ENCODE measurements at regions not wholly inside any gene's neighbourhood (a gene's known extent, or its start where the extent isn't known, plus 50 kb on each side); places are given as distances from the start of the nearest gene placed in this dataset.
A peak's percentile ranks its signal among the peaks of the same experiment; 100 is the strongest.
"Not testable (repeated sequence)": the region's sequence is repeated elsewhere in the genome, so short reads cannot be mapped to it uniquely, and the experiment has no call there.

DNA sequence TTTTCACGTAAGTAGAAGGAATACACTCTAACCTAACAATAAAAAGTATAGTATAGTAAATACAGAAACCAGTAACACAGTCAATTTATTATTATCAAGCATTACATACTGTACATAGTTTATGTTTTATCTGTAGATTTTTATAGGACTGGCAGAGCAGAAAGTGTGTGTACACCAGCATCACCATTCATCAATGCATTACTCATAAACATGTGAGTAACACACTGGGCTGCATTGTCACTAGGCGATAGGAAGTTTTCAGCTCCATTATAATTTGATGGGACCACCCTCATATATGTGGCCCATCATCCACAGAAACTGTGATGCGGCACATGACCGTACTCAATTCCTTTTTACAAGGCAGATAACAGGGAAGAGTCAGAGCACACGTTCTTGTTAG lies 137.8 kb upstream of the RBPJ start:
- DNase-seq = peak; percentile 24

DNA sequence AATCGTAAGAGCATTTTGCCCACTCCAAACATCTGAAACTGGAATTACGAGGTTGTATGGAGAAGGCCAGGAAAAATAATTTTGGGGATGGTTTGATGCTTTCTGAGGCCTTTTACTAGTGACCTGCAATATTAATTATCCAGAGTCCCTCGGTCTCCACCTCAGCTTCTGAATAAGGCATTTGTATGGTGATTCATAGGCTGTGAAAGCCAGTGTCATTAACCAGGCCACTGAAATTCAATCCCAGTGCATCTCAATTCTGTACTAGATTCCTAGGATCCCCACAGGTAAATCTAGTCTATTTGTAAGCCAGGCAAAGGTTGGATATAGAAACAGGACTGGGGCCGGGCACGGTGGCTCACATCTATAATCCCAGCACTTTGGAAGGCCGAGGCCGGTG lies 135.4 kb upstream of the RBPJ start:
- DNase-seq = peak; percentile 21

DNA sequence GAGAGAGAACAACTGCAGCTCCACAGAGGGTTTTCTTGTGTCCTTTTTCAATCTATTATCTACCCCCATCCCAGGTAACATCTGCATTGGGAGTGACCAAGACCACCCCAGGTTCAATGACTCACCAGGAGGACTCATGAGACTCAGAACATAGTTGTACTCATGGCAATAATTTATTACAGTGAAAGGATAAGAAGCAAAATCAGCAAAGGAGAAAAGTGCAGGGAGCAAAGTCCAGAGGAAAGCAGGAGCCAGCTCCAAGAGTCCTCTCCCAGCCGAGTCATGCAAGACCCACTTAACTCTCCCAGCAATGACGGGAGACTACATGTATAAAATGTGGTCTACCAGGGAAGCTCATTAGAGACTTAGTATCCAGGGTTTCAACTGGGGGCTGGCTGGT lies 129.5 kb upstream of the RBPJ start:
- DNase-seq = no peak

DNA sequence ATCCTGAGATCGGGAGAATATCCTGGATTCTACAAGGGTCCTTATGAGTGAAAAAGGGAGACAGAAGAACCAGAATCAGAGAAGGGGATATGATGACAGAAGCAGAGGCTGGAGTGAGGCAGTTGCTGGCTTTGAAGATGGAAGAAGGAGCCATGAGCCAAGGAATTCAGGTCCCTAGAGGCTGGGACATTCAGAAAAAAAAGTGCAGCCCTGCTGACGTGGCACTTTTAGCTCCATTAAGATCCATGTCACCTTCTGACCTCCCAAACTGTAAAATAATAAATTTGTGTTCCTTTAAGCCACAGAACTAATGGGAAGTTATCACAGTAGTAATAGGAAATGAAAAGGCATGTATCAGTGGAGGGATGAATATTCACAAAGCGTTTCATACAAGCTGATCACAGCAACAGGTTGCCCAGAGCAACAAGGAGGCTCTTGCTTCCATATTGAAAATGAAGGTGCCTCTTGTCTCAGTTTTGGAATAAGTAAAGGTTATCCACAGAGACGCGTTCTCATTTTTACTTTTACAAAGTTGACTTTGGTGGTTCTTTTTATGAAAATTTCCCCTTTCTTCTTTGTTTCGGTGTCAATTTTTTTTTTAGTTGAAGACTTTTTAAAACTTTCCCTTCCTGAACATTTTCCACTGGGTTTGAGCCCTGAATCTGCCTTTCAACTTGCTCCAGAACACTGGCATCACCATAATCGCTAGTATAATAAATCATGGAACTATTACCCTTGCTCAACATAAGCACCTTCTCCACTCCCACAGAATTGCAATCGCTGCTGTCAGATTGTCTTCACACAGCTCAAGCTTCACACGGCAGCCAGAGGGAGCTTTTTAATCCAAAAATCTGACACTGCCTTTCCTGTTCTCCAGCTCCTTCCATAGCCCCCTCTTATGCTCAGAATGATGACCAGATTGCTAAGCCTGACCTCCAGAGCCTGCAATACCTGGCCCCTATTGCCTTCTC lies 127.6 kb upstream of the RBPJ start:
- no peak for DNase-seq

DNA sequence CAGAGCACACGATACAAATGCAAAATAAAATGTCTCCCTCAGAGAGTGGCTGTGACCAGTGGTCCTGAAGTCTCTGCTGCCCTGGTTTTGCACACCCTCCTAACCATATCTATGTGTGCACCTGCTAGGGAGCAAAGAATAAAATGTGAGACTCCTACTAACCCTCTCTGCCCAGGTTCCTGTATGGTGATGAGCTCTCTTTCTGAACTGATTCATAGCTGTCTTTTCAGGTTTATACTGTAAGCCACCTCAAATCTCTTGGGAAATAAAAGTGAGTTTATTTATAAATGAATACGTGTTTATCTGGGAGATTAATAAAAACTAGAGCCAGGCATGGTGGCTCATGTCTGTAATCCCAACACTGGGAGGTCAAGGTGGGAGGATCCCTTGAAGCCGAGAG lies 126.0 kb upstream of the RBPJ start:
- DNase-seq = no peak

DNA sequence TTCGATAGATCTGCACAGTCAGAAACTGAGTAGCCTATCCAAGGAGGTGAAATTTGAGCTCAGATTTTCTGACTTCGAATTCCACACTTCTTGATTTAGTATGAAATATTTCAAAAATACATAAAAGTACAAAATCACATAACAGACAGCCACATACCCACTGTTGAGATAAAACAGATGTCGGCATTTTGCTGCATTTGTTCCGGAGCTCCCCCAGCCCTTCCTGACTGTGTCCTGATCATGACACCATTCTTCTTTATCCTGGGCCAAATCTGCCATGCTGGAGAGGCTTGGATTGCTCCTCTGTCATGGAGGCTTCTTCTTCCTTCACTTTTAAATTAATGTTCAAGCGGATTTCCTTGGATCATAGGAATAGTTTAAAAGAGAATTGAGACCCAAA lies 124.2 kb upstream of the RBPJ start:
- no peak for DNase-seq

DNA sequence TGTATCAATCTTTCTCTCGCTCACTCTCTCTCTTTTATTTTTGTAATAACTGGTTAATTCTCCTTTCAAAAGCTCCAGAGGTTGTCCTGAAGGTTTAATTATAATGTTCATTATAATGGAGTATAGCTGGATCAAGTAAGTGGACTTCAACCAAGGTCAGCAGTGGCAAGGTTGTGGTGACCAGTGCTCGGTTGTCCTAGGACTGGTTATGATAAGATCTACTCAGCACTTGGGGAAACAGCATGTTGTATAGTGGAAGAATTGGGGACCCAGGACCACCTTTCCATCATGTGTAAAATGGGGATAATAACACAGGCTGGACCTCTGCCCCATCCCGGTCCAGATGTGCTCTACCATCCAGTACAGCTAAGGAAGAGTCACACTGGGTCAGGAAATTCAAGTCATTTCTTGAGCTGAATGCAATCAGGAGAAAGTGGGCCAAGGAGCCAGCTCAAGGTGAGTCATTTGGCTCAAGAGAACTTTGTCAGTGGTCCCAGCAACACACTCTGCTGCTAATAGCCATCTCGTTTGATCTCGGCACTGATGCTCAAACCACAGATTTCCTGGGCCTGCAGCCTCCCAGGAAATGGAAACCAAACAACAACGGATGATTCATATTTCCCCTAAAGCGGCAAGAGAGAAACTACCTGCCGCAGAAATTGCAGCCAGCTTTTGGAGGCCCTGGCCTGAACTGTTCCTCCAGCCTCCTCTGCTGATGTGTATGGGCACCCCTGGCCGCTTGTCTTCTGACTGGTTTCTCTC lies 123.6 kb upstream of the RBPJ start:
- DNase-seq = peak; percentile 94

DNA sequence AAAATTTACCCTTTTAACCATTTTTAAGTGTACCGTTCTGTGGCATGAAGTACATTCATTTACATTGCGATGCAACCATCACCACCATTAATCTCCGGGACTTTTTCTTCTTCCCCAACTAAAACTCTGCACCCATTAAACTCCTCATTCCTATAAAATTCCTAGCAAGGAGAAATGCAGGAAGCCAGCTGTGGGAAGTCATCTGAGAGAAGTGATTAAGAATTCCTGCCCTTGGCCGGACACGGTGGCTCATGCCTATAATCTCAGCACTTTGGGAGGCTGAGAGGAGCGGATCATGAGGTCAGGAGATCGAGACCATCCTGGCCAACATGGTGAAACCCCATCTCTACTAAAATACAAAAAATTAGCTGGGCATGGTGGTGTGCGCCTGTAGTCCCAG lies 121.9 kb upstream of the RBPJ start:
- DNase-seq = not testable (repeated sequence)

DNA sequence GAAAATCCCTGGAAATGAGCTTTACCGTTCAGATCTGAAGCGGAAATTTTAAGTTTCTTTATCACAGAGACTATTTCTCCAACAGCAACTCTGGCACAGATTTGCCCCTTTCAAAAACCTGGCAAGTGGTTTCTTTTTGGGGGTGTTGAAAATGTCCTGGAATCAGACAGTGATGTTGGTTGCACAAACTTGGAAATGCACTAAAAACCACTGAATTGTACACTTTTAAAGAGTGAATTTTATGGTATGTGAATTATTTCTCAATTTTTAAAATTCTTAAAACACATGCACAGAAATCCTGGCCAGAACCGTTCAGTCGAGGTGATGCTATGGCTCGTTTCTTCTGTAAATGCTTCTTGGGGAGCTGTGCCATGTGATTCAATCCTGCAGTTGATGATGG lies 121.2 kb upstream of the RBPJ start:
- DNase-seq = no peak

DNA sequence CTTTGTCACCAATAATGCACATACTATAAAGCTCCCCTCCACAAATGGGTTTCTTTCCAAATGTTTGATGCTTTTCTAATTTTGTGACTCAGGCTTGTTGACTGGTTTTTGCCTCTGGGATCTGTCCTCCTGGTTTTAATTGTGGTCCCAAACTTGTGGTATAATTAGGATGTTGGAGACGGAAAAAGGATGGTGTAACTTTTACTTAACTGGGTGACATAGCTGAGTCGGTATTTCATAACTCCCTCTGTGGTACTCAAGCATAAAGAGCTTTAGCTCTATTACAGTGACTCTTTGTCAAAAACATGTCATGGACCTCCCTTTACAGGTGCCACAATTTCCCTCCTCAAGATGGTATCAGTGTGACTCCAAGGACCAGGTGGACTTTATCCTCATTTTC lies 119.7 kb upstream of the RBPJ start:
- DNase-seq = no peak

DNA sequence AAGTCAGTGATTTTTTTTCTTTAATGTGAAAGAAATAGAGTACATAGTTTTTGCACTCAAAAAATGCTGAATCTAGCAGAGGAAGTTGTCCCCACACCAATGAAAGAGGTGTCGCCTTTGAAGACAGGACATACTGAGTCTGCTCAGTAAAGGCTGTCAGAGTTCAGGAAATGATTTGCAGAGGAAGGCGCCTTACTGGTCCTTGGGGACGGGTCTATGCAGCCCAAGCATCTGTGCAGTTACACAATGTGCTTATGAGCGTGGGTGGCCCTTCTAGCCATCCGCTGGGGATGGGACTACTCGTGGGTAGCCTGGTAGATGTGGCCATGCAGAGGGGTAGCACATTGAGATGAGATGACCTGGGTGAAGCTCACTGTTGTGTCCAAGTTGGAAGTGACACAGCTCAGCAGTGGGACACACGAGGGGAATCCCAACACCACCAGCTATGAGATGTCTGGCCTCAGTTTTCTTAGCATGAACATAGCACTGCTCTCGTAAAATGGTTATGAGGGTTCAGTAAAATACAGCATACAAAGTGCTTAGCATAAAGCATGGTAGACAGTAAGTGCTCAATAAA lies 116.5 kb upstream of the RBPJ start:
- DNase-seq = no peak

DNA sequence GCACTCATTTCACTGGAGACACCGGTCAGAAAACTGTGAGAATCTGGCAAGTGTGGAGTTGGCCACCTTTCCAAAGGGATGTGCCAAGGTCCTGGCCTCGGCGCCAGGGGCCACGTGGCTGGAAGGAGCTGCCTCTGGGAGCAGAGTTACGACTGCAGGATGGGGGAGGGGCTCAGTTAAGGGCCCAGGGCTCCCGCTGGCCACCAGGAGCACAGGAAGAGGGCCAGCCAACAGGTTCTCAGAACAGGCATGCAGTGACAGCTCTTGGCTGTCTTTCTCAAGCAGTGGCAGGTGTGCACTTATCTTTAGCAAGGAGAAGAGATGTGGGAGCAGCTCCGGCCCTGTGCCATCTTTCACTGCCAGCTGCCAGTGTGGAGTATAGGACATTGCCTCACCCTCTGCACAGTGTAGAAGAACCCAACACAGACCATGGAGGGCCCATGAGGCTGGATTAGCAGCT lies 115.9 kb upstream of the RBPJ start:
- no peak for DNase-seq

DNA sequence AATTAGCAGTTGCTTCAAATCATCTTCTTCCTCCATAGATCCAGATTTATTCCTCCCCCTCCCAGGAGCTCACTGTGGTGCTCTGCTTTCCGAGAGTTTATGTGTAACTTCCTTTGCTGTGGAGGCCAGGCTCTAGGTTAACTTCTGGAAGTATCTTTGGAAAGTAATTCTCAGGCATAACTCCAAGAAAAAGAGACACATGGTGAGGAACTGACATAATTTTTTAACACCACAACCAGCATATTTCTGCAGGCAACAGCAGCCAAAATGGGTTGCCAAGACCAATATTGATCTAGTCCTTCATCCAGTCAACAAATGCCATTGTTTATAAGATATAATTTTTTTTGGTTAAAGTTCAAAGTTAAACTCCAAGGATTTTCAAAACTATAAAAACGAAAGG lies 114.5 kb upstream of the RBPJ start:
- DNase-seq = no peak

DNA sequence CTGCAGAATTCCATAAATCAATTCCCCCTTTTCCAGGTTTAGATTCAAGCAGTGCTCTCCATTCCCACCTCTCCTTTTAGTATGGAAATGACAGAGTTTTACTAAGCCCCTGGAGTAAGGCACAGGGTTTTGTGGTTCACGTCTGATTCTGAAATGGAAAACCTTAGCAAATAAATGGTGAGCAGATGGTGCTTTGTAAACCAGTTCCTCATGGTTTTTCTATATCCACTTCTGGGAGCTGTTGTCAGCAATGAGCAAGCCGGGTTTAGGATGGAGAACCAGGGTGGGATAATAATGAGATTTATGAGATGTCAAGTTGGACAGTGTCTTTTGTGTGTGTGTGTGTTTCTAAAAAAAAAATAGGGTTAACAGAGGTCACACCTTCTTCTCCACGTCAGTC lies 113.8 kb upstream of the RBPJ start:
- no peak for DNase-seq

DNA sequence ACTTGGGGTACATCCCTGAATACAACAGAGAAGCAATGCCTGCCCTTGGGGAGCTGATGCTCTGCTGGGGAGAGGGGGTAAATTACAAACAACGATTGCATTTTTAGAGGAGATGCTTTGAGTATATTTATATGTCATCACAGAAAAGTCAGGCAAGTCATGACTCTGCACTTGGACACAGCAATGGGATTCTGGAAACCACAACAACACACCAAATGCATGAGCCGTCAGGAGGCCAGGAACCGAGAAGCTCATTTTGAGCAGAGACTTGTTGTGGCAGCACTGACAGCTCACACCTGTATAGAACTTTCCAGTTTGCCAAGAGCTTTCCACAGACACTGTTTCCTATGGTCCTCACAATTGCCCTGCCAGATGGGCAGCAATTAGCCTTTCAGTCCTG lies 113.2 kb upstream of the RBPJ start:
- no peak for DNase-seq

DNA sequence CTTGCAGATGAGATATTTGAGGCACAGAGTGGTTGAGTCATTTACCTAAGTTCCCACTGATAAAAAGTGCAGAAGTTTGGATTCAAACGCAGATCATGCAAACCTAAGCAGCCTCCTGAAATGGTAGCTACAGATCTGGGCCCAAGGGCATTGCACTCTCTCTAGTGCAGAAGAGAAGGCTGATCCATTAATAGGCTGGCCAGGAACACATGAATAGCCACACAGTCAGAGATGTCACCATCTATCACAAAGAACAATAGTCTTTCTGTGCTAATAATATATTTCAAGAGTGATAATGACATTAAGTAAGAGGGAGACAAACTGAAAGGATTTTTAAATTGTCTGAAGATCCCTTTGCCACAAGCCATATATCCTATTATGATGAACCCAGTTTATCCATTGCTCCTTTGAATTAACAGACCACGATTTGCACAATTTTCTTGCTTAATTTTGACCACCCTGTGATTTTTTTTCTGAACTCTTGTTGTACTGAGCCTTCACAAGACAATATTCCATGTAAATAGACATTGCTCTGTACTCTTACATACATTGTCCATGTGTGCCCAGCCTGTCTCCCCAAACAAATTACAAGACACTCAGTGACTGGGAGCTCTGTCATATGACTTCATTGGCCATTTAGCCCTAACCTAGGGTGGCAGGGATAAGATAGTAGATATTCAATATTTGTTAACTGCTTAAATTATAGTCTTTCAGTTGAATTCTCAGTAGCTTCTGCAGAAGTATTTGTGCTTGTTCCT lies 112.4 kb upstream of the RBPJ start:
- no peak for DNase-seq

DNA sequence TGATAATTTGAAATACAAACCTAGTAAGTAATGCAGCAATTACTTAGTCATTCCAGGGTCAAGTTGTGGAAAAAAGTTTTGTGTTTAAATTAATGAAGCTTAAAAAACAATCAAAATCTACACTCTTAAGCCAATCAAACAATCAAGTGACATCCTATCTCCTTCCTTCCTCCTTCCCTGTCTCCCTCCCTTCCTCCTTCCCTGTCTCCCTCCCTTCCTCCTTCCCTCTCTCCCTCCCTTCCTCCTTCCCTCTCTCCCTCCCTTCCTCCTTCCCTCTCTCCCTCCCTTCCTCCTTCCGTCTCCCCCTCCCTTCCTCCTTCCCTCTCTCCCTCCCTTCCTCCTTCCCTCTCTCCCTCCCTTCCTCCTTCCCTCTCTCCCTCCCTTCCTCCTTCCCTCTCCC lies 111.4 kb upstream of the RBPJ start:
- DNase-seq = not testable (repeated sequence)

DNA sequence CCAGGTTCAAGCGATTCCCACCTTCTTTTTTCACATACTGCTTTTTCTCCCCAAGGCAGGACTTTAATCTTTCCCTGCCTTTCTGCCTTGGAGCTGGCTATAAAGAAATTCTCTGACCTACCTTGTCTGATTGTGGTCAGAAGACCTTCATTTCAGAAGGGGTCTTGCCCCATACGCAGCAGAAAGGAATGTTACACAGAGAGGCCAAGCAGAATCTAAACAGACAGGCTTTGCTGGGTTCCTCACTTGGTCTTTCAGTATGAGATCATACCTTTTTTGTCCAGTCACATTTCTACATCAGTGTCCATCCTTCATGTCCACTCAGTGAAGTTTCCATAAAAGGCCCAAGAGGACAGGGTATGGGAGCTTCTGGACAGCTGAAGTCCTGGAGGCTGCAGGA lies 108.3 kb upstream of the RBPJ start:
- DNase-seq = no peak

DNA sequence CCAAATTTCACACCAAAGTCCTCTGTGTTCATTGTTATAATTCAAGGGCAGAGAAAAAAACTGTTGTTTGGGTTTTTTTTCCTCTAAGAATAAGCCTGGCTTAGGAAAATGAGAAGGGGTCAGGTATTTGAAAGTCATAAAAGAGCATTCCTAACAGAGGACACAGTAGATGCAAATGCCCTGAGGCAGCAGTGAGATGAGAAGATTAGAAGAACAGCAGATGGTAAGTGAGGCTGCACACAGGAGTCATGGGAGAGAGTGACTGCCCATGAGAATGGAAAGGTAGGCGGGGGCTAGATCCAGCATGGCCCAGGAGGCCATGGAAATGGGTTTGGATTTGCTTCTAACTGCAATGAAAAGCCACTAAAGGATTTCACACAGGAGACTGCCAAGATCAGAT lies 107.5 kb upstream of the RBPJ start:
- DNase-seq = no peak

DNA sequence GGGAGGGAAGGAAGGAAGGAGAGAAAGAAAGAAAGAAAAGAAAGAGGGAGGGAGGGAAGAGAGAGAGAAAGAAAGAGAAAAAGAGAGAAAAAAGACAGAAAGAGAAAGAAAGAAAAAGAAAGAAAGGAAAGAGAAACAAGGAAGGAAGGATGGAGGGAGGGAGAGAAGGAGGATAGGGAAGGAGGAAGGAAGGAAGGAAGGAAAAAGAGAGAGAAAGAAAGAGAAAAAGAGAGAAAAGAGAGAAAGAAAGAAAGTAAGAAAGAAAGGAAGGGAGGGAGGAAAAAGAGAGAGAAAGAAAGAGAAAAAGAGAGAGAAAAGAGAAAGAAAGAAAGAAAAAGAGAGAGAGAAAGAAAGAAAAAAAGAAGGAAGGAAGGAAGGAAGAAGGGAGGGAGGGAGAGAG lies 105.8 kb upstream of the RBPJ start:
- DNase-seq = no peak

DNA sequence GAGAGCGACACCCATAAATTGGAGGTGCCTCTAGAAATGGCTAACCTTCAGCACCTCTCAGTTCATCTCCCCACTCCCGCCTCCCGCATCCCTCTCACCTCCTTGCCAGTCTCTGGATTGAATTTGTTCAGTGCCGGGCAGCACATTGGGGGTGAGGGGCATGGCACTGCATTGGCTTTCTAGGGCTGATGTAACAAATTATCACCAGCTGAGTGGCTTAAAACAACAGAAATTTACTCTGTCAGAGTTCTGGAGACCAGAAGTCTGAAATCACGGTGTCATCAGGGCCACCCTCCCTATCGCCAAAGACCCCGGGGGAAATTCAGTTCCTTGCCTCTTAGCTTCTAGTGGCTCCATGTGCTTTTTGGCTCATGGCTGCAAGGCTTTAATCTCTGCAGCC lies 105.1 kb upstream of the RBPJ start:
- DNase-seq = no peak

DNA sequence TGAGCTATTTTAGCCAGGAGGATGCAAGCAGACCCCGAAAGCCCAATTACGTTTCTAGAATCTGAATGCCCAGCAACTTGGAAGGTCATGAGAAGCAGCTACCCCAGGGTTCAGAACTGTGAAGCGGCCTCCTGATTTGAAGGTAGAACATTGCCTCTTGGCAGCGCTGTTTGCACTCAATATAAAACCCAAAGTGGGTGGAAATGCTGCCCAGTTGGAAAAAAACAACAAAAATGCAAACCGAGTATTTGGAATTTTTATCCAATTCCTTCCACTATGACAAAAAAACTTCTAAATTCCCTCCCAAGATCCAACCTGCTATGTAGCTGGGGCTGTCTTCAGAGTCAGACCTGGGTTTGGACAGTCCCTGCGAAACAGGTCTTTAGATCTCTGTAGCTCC lies 103.3 kb upstream of the RBPJ start:
- no peak for DNase-seq
